GM12874 (cell line): ENCODE measurements at regions not wholly inside any gene's neighbourhood (a gene's known extent, or its start where the extent isn't known, plus 50 kb on each side); places are given as distances from the start of the nearest gene placed in this dataset.

Source experiments
- CTCF ChIP-seq: IDR thresholded peaks from 2 replicates; pipeline ENCODE4 v1.5.1; 2011; ENCODE audit warnings: low read depth, mild to moderate bottlenecking, control low read depth, low read length, moderate library complexity; ENCODE audit not compliant: insufficient read depth

GRCh38 chr3:474828-475227, 278.3 kb downstream of the CHL1 start:
- TF ChIP-seq CTCF: no peak

DNA sequence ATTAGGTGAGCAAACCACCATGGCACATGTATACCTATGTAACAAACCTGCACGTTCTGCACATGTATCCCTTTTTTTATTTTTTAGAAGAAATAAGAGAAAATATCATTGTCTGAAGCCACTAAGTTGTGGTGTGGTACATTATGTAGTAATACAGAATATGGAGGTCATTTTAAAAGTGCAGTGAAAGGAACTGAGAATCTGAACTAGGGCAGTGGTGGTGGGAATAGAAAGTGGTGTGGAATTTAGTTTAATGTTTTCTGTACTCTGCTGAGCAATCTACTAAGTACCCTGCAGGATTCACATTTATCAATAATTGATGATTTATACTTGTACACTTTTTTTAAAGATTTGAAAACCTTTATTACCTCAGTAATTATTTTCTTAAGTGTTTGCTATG, 283.5 kb downstream of the CHL1 start:
- TF ChIP-seq CTCF: no peak

DNA sequence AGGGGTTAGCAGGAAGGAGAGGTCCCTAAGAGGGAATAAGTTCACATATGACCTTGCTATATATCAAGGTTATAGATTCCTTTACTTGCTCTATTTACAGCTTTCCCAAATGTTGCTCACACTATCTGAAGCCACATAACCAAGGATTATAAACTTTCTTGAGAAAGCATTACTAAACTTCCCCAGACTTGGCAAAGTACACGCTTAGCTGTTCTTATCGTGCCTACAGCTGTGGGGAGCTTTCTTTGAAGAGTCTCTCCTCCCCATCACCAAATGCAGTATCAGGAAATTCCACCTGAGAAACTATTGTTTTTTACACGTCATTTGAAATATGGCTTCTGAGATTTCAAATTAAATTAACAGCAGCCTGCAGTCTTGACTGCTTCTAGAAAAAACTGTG, 284.5 kb downstream of the CHL1 start:
- TF ChIP-seq CTCF: no peak

GRCh38 chr3:481680-482079, 285.1 kb downstream of the CHL1 start:
- TF ChIP-seq CTCF: 0 out of 2 replicates have a peak, but pooled peaks have one; percentile 21

GRCh38 chr3:482479-482878, 285.9 kb downstream of the CHL1 start:
- TF ChIP-seq CTCF: no peak

- TF ChIP-seq CTCF: no peak
Observed at GRCh38 chr3:484341-484740, 287.8 kb downstream of the CHL1 start.

- no peak for TF ChIP-seq CTCF
Observed at GRCh38 chr3:487614-488013, 291.1 kb downstream of the CHL1 start.

DNA sequence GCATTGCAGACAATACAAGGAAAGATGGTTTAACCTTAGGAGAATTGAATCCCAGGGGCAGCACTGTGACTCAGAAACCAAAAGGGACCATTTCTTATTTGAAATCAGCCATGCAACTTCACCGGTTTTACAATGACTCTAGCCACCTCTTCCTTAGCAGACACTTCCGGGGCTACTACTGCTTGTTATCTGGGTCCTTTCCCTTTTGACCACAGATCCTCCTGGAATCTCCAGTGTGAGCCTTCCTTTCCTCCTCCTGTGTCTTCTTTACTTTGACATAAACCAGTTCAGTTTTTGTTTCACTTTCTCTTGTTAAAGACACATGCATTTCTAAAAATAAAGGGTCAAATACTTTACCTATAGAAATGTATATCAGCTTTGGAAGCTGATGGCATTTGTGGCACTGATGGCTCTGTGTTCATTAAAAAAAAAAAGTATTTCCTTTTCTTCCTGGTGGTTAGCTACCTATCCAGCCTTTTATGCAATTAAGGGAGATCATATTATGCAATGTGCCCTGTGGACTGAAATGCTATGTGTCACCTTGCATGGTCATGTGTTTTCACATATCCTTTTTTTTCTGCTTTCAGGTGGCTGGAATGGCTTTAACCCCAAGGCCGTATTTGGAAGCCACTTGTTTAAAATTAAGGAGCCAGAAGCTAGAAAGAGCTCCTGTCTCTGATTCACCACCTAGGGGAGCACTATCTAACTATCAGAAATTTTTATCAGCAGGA, 296.2 kb downstream of the CHL1 start:
- no peak for TF ChIP-seq CTCF
